Loucy (cell line): ENCODE measurements at regions not wholly inside any gene's neighbourhood (a gene's known extent, or its start where the extent isn't known, plus 50 kb on each side); places are given as distances from the start of the nearest gene placed in this dataset.

Source experiments
- H2AFZ ChIP-seq: fragments of 200-600 bp; sonication (generic); 2 replicates; pipeline ENCODE4 v1.6.0; 2016; ENCODE audit warnings: antibody characterized with exemption, mild to moderate bottlenecking, low read length, moderate library complexity
- H3F3A ChIP-seq: fragments of 200-600 bp; 2 replicates; pipeline ENCODE4 v1.6.0; 2016; ENCODE audit warnings: antibody characterized with exemption, low read depth, mild to moderate bottlenecking
- H3K27me3 ChIP-seq: fragments of 200-600 bp; sonication (generic); 2 replicates; pipeline ENCODE4 v1.6.1; 2014; ENCODE audit warnings: low read length, mild to moderate bottlenecking; ENCODE audit not compliant: insufficient read depth, poor library complexity, severe bottlenecking
- H3K36me3 ChIP-seq: fragments of 200-600 bp; sonication (generic); 2 replicates; pipeline ENCODE4 v1.6.1; 2016; ENCODE audit warnings: low read length; ENCODE audit not compliant: insufficient read depth
- H3K4me1 ChIP-seq: fragments of 200-600 bp; sonication (generic); 2 replicates; pipeline ENCODE4 v1.5.1; 2014; ENCODE audit warnings: low read length, mild to moderate bottlenecking; ENCODE audit not compliant: insufficient read depth, poor library complexity, severe bottlenecking
- H3K4me2 ChIP-seq: fragments of 200-600 bp; sonication (generic); 2 replicates; pipeline ENCODE4 v1.6.0; 2014; ENCODE audit warnings: antibody characterized with exemption, low read length, low read depth, mild to moderate bottlenecking; ENCODE audit not compliant: poor library complexity, severe bottlenecking
- H3K4me3 ChIP-seq: fragments of 200-600 bp; sonication (generic); 2 replicates; pipeline ENCODE4 v1.5.1; 2014; ENCODE audit warnings: low read length, mild to moderate bottlenecking, mixed read lengths; ENCODE audit not compliant: poor library complexity, severe bottlenecking
- H3K79me2 ChIP-seq: fragments of 200-600 bp; sonication (generic); 2 replicates; pipeline ENCODE4 v1.6.1; 2014; ENCODE audit warnings: low read length; ENCODE audit not compliant: insufficient read depth
- H3K9ac ChIP-seq: fragments of 200-600 bp; sonication (generic); 2 replicates; pipeline ENCODE4 v1.6.0; 2014; ENCODE audit warnings: mild to moderate bottlenecking, low read depth, low read length, moderate library complexity; ENCODE audit not compliant: poor library complexity, severe bottlenecking
- H3K9me2 ChIP-seq: fragments of 200-600 bp; sonication (generic); replicated peaks from 2 replicates; pipeline ENCODE4 v1.6.1; 2016; ENCODE audit warnings: low read depth, low read length, mixed read lengths
- H3K9me3 ChIP-seq: fragments of 200-600 bp; sonication (generic); 2 replicates; pipeline ENCODE4 v1.6.1; 2014; ENCODE audit warnings: mild to moderate bottlenecking, antibody characterized with exemption, low read length, low read depth; ENCODE audit not compliant: insufficient read depth
- H4K20me1 ChIP-seq: fragments of 200-600 bp; sonication (generic); 2 replicates; pipeline ENCODE4 v1.6.0; 2014; ENCODE audit warnings: antibody characterized with exemption, low read length, mild to moderate bottlenecking; ENCODE audit not compliant: insufficient read depth, poor library complexity, severe bottlenecking
- EZH2phosphoT487 ChIP-seq: fragments of 200-600 bp; IDR thresholded peaks from 2 replicates; pipeline ENCODE4 v1.6.1; 2018; ENCODE audit warnings: antibody characterized with exemption, mild to moderate bottlenecking, moderate library complexity, borderline replicate concordance
- TF ChIP-seq, protein P1 (sequence below): fragments of 200-600 bp; sonication (generic); conservative IDR thresholded peaks from 2 replicates; pipeline ENCODE4 v1.5.1; 2014; ENCODE audit warnings: mild to moderate bottlenecking, antibody characterized with exemption, low read length

GRCh38 chr10:53091574-53091973 is 319.0 kb upstream of the MBL2 start:
- TF ChIP-seq EZH2phosphoT487: no peak
- TF ChIP-seq, protein P1, sequence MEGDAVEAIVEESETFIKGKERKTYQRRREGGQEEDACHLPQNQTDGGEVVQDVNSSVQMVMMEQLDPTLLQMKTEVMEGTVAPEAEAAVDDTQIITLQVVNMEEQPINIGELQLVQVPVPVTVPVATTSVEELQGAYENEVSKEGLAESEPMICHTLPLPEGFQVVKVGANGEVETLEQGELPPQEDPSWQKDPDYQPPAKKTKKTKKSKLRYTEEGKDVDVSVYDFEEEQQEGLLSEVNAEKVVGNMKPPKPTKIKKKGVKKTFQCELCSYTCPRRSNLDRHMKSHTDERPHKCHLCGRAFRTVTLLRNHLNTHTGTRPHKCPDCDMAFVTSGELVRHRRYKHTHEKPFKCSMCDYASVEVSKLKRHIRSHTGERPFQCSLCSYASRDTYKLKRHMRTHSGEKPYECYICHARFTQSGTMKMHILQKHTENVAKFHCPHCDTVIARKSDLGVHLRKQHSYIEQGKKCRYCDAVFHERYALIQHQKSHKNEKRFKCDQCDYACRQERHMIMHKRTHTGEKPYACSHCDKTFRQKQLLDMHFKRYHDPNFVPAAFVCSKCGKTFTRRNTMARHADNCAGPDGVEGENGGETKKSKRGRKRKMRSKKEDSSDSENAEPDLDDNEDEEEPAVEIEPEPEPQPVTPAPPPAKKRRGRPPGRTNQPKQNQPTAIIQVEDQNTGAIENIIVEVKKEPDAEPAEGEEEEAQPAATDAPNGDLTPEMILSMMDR: no peak
- no peak overlapping the region for H2AFZ ChIP-seq
- H3K9me3 ChIP-seq: no peaks in the 10 kb centered on the region
- H3K9ac ChIP-seq: no peak overlapping the region
- no peak overlapping the region for H3K4me2 ChIP-seq
- no peaks in the 10 kb centered on the region for H3K27me3 ChIP-seq
- H3K9me2 ChIP-seq: no peaks in the 10 kb centered on the region
- H3K4me1 ChIP-seq: no peaks in the 10 kb centered on the region
- no peak overlapping the region for H3K4me3 ChIP-seq
- no peaks in the 10 kb centered on the region for H3F3A ChIP-seq
- H3K36me3 ChIP-seq: no peaks in the 10 kb centered on the region
- no peaks in the 10 kb centered on the region for H4K20me1 ChIP-seq
- H3K79me2 ChIP-seq: no peaks in the 10 kb centered on the region

DNA sequence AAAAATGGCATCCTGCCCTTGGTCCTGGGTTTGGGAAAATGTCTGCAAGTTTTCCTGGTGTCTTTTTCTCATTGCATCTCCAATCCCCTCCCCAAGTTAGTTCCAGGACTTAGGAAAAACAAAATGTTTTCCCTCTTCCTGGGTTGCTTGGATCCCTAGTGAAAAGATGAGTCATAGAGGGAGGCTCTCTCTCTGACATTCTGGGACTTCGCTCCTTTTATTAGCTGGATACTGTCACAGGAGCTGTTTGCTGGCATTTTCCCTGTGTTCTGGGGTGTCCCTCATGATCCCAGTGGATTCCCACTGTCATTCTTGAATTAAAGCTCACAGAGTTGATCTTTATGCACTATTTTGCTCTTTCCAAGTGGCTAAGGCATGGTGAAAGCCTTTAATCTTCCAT is 316.4 kb upstream of the MBL2 start:
- Histone ChIP-seq H3K27me3 (no peaks in the 10 kb centered on the region), H3K79me2 (no peaks in the 10 kb centered on the region), H3K9me2 (no peaks in the 10 kb centered on the region), H4K20me1 (no peaks in the 10 kb centered on the region), H3K4me2 (no peak overlapping the region), H3F3A (no peaks in the 10 kb centered on the region), H3K9me3 (no peaks in the 10 kb centered on the region), H3K4me1 (no peaks in the 10 kb centered on the region), H3K9ac (no peak overlapping the region), H2AFZ (no peak overlapping the region), H3K4me3 (no peak overlapping the region), H3K36me3 (no peaks in the 10 kb centered on the region)
- TF ChIP-seq, protein P1: no peak

GRCh38 chr10:53079283-53079682 is 306.7 kb upstream of the MBL2 start:
- Histone ChIP-seq H3K9ac (no peak overlapping the region), H3F3A (no peaks in the 10 kb centered on the region), H3K9me2 (no peaks in the 10 kb centered on the region), H3K36me3 (no peaks in the 10 kb centered on the region), H3K9me3 (no peaks in the 10 kb centered on the region), H3K4me3 (no peak overlapping the region), H2AFZ (no peak overlapping the region), H3K27me3 (no peaks in the 10 kb centered on the region), H4K20me1 (no peaks in the 10 kb centered on the region), H3K4me2 (no peak overlapping the region), H3K79me2 (no peaks in the 10 kb centered on the region), H3K4me1 (no peaks in the 10 kb centered on the region)
- TF ChIP-seq, protein P1: no peak
- no peak for TF ChIP-seq EZH2phosphoT487
